A549 (cell line): ENCODE measurements at regions not wholly inside any gene's neighbourhood (a gene's known extent, or its start where the extent isn't known, plus 50 kb on each side); places are given as distances from the start of the nearest gene placed in this dataset.

Experiments
- BHLHE40 ChIP-seq: IDR thresholded peaks from 2 replicates; pipeline ENCODE4 v1.6.1; 2012; ENCODE audit warnings: low read depth, low read length, inconsistent platforms
- CTCF ChIP-seq: fragments of >200 bp; sonication (Bioruptor Twin); formaldehyde crosslinking; IDR thresholded peaks from 3 replicates; pipeline ENCODE4 v1.5.1; 2016
- HDAC2 ChIP-seq: fragments of 200-600 bp; sonication (generic); IDR thresholded peaks from 2 replicates; pipeline ENCODE4 v1.6.1; 2016
- MAX ChIP-seq: IDR thresholded peaks from 2 replicates; pipeline ENCODE4 v1.6.1; 2012
- POLR2A ChIP-seq: IDR thresholded peaks from 2 replicates; pipeline ENCODE4 v1.6.1; 2012; ENCODE audit warnings: mild to moderate bottlenecking, low read length
- POLR2AphosphoS2 ChIP-seq: conservative IDR thresholded peaks from 2 replicates; pipeline ENCODE4 v1.6.1; 2012; ENCODE audit warnings: low read length, improper control_type of control experiment, inconsistent platforms
- RCOR1 ChIP-seq: fragments of 150-350 bp; IDR thresholded peaks from 2 replicates; pipeline ENCODE4 v1.6.1; 2014; ENCODE audit warnings: antibody characterized with exemption, low read length, low read depth
- RNF2 ChIP-seq: fragments of 200-600 bp; sonication (generic); IDR thresholded peaks from 2 replicates; pipeline ENCODE4 v1.6.1; 2016; ENCODE audit warnings: low read depth, mild to moderate bottlenecking, antibody characterized with exemption, moderate library complexity, borderline replicate concordance
- USF2 ChIP-seq: fragments of 450-650 bp; IDR thresholded peaks from 2 replicates; pipeline ENCODE4 v1.6.1; 2014; ENCODE audit warnings: antibody characterized with exemption
- ZNF302 ChIP-seq: fragments of 250-450 bp; sonication (Bioruptor Pico); IDR thresholded peaks from 2 replicates; pipeline ENCODE4 v1.9.0; 2021; ENCODE audit warnings: inconsistent platforms, mild to moderate bottlenecking, moderate library complexity

GRCh38 chr13:111486331-111486730, 165.9 kb downstream of the TEX29 start:
- no peak for TF ChIP-seq MAX
- TF ChIP-seq USF2: no peak
- no peak for TF ChIP-seq POLR2AphosphoS2
- TF ChIP-seq POLR2A: no peak
- no peak for TF ChIP-seq HDAC2
- TF ChIP-seq ZNF302 (CRISPR knock-in tag): no peak
- no peak for TF ChIP-seq RCOR1
- TF ChIP-seq CTCF: no peak
- TF ChIP-seq RNF2: no peak
- no peak for TF ChIP-seq BHLHE40
